NCI-H2081 (cell line): ENCODE measurements at regions not wholly inside any gene's neighbourhood (a gene's known extent, or its start where the extent isn't known, plus 50 kb on each side); places are given as distances from the start of the nearest gene placed in this dataset.
"Not testable (repeated sequence)": the region's sequence is repeated elsewhere in the genome, so short reads cannot be mapped to it uniquely, and the experiment has no call there.

ENCODE experiments used
- DNase-seq, 2 experiments: peaks; one replicate each; lab custom pipeline; 2025; lab: John Stamatoyannopoulos, UW

- no peak for DNase-seq
Observed at GRCh38 chr9:11506980-11507379, 894.2 kb upstream of the PTPRD start.

DNA sequence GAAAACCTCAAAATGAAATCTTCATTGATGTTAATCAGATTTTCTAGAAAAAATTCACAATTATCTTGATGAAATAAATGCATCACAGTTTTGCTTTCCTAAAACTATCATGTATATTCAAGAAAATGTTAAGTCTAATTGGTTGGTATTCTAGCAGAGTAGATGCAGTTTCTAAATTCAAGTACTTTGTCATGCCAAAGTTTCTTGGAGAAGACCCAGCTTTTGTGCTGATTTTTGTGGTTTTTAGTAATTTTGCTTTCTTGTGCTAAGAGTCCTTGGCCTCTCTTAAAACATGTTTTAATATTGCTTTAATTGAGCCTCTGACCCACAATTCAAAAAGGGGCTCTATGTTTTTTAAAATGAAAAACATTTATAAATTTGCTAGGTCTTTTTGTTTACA lies 924.8 kb upstream of the PTPRD start:
- no peak for DNase-seq

- no peak for DNase-seq
Observed at GRCh38 chr9:11542781-11543180, 930.0 kb upstream of the PTPRD start.

DNA sequence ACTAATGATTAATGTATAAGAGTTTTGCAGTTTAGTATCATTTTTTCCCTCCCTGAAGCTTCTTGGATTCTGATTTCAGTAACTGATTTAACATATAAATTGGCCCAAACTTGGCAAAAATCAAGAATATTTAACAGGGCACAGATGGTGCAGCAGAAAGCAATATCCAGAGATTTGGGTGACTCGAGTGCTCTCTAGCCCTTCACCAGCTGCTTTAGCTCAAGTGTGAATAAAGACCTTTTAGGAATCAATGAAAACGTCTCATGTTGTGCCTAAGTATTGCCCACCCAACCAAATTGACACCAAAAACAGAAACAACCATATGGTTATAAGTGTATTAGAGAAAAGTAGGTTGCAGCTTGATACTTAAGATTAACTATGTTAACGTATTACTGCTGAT lies 933.4 kb upstream of the PTPRD start:
- no peak for DNase-seq

GRCh38 chr9:11549311-11549794 lies 936.6 kb upstream of the PTPRD start:
- DNase-seq = no peak

DNA sequence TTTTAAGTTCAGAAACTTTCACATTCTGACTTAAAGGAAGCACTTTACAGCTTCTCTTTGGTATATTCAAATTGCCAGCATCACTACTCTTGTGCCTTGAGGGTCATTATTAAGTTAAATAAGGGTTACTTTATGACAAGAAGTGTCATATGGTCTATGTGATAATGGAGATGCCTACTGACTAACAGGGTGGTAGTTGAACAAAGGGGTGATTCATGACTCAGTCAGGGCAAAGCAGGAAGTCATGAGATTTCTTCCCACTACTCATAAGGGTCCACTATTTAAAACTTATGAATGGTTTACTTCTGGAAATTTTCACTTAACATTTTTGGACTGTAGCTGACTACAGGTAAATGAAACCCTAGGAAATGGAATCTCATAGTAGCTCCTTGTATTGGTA lies 938.3 kb upstream of the PTPRD start:
- no peak for DNase-seq

- no peak for DNase-seq
Observed at GRCh38 chr9:11558043-11558442, 945.2 kb upstream of the PTPRD start.

DNA sequence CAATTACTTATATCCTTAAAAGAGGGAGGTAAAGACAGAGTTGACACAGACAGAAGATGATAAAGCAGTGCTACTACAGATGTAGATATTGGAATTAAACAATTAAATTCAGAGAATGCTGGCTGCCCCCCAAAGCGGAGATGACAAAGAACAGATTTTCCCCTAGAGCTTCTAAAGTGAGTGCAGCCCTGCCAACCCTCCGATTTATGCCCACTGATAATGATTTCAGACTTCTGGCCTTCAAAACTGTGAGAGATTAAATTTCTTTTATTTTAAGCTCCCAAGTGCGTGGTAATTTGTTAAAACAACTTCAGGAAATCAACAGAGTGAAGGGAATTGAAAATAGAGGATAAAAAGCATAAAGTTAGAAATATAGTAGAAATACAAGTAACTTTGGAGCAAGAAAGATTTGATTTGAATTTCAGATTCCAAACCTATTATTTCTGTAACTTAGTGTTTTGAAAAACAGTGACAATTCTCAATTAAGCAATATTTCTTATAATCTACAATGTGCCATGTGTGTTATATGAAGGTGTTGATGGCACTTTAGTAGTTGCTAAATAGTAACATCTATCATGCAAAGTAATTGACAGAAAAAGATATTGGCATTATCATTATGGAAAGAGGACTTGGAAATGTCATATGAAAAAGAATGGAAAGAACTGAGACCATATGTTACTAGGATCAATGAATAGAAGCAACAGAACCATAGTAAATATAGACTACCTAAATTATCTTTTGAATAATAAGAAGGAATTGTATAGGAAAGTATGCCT lies 946.4 kb upstream of the PTPRD start:
- DNase-seq = no peak

DNA sequence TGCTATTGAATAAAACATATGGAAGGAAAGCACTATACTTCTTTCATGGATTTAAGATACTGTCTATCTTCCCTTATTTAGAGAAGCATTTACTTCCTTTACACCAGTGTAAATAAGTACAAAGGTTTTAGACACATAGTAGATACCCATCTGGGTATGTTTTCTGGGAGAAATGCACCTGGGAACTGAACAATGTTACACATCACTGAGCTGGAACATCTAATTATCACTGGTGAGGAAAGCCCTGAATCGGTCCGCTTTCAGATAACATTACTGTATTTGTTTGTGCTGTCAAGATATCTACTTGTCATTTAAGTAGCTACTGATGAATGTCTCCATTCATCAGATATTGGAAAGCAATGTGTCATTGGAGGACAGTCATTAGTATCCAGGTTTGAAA lies 964.7 kb upstream of the PTPRD start:
- peak in 1 of 2 experiments; percentile 46 for DNase-seq

GRCh38 chr9:11595756-11596155 lies 983.0 kb upstream of the PTPRD start:
- DNase-seq = no peak

- no peak for DNase-seq
Observed at GRCh38 chr9:11618241-11618805, 1005.5 kb upstream of the PTPRD start.

GRCh38 chr9:11632691-11633090 lies 1019.9 kb upstream of the PTPRD start:
- DNase-seq = no peak

DNA sequence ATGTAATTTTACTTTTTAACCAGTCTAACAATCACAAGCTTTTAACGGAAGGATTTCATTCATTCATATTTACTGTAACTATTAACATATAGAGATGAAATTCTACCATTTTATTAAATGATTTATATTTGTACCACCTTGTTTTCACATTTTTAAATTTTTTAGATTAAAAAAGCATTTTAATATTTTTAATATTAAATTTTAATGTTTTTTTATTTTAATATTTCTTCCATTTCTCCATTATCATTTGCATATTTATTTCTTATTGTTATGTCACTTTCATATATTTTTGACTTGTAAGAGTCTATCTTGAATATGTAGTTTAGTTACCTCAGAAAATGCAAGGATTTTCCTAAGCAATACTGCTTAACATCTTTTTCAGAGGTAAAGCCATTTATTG lies 1034.0 kb upstream of the PTPRD start:
- no peak for DNase-seq

DNA sequence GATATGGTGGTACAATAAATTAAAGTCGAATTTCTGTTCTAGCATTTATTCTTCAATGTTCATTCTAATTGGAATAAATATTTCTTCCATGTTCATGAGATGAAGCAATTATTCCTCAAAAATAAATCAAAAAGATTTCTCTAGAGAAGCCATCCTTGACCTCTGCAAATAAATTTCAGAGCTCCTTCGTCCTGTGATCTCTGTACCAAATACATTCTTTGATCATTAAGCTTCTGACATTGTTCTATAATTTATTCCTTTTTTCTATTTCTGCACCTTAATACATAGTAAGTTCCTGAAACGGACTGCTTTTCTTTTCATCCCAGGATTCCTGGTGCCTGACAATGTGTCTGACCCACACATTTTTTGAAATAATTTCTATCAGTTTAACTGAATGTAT lies 1039.3 kb upstream of the TYRP1 start:
- no peak for DNase-seq

DNA sequence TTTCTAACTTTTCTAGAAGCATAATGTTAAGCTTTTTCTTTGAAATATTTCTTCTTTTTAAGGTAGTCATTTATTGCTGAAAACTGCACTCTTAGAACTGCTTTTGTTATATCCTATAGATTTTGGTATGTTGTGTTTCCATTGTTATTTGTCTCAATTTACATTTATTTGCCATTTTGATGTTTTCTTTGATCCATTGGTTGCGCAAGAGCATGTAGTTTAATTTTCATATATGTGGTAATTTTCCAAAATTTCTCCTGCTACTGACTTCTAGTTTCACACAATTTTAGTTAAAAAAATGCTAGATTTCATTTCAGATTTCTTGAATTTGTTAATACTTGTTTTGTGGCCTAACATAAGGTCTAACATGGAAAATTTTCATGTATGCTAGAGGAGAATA lies 1029.3 kb upstream of the TYRP1 start:
- no peak for DNase-seq

DNA sequence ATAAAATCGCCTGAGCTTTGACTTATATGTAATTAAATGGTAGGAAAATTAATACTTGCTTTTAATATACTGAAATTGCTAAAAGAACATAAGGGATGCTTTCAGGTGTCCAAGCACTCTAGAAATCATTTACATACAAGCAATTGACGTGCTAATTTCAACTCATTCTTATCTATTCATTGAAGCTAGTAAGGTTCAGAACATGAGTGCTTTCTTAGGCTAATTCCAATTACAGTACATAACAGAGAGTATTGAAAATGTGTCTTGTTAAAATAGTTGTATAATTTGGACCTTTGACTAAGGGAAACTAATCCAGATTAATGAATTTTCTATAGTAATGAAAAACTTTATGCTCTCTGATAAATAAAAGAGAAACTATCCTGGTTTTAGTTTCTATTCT lies 1016.4 kb upstream of the TYRP1 start:
- DNase-seq = no peak

- DNase-seq = no peak
Observed at GRCh38 chr9:11686733-11687132, 1006.5 kb upstream of the TYRP1 start.

DNA sequence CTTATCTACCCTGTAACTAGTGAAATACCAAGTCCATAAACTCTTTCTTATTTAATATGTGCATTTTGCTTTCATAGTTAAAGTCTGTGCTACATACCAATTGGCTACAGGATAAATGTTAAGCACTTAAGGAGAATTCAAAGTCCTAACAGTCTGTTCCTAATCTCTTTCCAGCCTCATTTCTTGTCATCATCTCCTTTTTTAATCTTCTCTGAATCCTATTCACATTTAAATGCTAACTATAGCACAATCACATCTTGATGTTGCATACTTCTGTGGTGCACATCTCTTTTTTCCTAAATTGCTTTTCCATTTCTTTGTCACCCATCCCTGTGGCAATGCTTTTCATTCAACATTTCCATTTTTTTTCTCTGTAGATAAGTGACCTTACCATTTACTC lies 996.1 kb upstream of the TYRP1 start:
- DNase-seq = no peak

DNA sequence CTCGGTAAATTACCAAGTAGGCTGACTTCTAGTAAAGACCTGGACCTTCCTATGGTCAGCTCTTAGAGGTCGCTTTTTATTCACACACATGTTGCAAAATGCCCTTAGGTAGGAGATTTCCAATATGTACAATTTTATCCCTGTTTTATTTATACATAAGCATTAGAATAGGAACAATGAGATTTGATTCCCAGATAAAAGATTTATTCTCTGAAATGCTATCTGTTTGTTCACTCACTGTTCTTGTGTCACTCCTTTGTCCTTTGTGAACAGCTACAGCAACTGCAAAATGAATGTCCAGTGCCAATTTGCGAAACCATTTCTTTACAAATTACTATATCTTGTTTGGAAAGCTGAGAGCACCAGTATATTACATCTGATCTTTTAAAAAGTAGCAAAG lies 991.5 kb upstream of the TYRP1 start:
- DNase-seq = peak in 1 of 2 experiments; percentile 6

GRCh38 chr9:11702548-11702947 lies 990.6 kb upstream of the TYRP1 start:
- DNase-seq = peak in 1 of 2 experiments; percentile 15

GRCh38 chr9:11704198-11704597 lies 989.0 kb upstream of the TYRP1 start:
- not testable (repeated sequence) for DNase-seq

DNA sequence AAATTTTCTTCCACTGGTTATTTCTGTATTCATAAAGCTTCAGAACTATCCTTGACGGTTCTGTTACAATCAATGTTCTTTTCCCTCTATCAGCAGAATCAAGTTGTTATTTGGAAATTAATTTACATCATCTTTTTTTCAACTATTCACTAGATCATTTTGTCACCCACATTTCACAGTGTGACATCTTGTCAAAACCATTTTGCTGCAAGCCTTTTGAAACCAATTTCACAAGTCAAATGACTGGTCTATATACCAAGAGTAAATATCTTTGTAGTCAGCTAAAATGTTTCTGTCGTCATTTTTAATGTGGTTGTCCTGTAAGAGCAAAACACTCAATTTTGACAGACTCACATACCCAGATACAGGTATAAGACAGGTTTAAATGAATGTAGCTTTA lies 984.3 kb upstream of the TYRP1 start:
- DNase-seq = no peak

DNA sequence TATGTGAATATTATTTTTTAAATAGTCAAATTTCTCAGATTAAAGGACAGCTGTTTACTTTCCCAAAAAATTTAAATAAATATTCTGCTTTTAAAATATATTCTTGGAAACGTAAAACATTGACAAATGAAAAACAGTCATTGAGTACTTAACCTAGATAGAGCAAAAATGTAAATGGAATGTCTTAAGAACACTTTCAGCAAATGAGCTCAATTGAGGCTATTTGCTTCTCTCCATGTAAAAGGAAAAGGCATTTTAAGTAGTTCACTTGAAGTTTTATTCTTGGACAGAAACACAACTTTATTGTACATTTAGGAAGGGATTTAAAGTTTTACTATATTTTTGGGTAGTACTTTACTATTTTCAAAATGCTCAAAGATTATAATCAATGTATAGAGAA lies 983.6 kb upstream of the TYRP1 start:
- no peak for DNase-seq

- DNase-seq = no peak
Observed at GRCh38 chr9:11713077-11713476, 980.1 kb upstream of the TYRP1 start.
